Hematopoietic multipotent progenitor cell treated with erythropoietin and hydrocortisone succinate and interleukin-3 and kit ligand, for 17 days (in vitro differentiated cells): ENCODE measurements at regions not wholly inside any gene's neighbourhood (a gene's known extent, or its start where the extent isn't known, plus 50 kb on each side); places are given as distances from the start of the nearest gene placed in this dataset.
"Not testable (repeated sequence)": the region's sequence is repeated elsewhere in the genome, so short reads cannot be mapped to it uniquely, and the experiment has no call there.

Experiments
- DNase-seq: peaks from one replicate; pipeline ENCODE4 v3.0.0-alpha.2; 2015; ENCODE audit warnings: low spot score

DNA sequence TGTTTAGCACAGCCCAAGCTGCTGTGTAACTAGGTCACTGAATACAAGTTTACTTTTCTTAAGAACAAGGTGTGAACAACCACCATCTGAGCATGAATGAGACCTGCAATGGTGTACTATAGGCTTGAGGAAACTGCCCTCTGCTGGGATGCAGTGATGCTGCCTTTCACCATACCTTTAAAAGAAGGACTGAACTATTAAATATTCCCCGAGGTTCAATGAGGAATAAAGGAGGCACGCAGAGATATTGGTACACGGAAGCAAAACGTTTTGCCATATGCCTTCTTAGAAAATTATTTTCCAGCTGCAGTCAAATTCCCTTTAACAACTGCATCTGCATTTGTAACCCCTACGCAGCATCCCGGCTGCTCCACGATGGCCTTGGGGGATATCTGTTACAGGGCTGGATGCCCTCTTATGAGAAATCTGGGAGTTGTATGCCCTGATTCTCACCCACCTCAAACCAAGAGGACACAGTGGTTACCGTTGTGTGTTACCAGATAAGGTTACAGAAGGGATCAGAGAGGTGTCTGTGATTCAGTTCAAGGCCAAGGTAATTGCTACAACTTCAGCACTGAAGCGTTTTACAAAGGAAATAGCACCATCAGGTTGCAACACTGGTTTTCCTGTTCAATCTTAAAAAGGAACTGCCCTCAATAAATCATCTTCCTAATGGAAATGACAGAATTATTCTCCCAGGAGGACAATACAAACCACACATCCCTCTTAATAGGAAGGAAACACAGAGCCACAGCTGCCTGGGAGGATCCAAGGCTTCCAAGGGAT, 470.5 kb downstream of the LTN1 start:
- DNase-seq, result no peak

DNA sequence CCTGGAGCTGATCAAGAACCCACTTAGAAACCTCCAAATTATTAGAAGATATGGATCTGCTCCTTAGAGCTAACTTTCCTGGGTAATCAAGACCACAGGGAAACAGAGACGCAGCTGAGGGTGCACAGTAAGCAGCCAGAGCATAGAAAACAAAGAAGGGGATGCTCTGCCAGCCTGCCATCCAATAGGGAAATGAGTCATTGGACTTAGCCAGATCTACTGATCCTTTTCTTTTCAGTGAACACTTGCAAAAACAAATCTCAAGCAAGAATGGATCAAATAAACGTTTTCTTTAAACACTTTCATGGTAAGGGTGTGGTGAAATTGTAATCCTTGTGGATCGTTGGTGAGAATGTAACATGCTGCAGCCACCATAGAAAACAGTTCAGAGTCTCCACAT, 474.0 kb downstream of the LTN1 start:
- DNase-seq, result no peak

DNA sequence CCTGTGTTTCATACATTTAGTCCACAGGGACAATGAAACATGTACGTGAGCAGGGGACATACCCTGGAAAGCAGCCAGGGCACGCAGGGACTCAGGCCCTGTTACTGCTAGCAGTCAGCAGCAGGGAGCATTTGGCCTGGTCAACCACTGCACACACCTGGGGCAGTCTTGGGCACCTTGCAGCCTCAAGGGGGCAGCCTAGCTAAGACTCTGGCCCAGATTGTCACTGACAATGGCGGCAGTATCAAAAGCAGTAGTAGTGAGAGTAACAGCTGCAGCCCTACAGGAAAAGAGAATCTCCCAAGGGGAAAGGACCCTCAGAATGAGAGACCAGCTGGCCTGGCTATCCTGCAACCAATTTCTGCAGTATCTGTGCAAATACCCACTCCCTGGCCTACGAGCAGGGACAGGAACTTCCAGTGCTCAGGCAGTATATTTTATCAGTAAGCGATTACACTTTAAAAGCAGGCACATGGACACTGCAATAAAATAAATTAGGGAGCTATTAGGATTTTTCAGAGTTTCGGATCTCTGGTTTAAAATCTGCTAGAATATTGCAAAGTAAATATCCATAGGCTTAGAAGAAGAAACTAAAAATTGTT, 475.6 kb downstream of the LTN1 start:
- peak; percentile 21 for DNase-seq

DNA sequence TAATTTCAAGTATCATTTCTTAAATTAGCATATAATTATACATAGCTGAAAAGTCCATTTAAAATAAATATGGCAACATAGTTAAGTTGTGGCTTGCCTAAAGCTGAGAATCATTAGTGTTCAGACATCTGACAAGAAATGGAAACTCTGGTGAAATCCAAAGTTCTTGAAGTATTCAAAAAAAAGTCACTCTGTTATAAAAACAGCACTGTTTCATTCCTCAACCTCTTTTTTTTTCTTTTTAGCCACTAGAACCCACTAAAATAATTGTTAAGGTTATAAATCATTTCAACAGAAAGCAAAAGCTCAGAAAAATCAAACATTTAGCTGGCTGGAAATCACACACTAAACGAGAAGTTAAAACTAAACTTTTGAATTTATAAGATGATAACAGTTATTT, 476.7 kb downstream of the LTN1 start:
- DNase-seq, result no peak

DNA sequence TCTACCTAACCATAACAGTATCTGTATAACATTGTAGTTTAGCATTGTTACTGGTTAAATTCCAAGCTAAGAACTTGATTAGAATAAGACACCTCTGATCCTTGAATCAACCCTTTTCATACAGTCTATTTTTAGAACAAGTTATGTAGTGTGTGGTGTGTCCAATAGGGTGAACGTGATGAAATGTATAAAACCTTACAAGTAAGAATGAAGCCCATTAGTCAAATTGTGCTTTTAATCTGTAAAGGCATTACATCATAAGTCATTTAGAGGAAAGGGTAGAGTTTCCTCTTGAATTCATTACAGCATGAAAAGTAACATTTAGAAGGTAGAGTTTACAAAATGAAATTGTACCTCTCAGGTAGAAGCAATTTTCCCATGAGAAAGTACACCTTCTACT, 479.2 kb downstream of the LTN1 start:
- no peak for DNase-seq

DNA sequence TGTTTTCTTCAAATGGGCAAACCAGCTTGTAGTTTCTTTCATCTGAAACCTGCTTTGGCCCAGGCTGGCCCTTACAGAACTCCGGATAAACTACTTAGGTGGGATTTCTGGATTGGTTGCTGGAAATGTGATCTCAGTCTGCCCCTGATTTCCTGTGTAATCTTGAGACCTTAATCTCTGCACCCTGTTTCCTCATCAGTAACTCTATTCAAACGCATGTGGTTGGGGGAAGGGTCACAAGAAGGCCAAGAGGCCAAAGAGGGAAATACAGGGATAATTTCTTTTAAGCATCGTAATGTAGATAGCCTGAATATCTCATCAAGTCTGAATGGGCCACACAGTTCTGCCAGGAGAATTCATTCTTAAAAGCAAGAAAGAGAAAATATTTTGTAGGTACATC, 483.6 kb downstream of the LTN1 start:
- no peak for DNase-seq

DNA sequence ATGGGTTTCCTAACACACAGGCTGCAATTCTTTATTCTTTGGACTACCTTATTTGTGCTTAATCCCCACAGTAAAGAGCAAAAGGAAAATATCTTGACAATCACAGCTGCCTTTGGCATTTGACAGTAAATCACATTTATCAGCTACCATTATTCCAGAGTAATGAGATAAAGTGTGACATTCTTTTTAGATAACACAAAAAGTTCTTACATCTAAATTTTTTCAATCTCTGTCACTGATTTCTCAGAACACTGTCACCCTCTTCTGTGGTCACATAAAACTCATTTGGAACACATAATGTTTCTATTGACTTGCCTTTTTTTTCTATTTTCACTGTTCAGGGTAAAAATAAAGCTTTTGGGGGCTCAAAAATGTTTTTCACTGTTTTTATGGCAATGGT, 484.6 kb downstream of the LTN1 start:
- DNase-seq, result no peak

DNA sequence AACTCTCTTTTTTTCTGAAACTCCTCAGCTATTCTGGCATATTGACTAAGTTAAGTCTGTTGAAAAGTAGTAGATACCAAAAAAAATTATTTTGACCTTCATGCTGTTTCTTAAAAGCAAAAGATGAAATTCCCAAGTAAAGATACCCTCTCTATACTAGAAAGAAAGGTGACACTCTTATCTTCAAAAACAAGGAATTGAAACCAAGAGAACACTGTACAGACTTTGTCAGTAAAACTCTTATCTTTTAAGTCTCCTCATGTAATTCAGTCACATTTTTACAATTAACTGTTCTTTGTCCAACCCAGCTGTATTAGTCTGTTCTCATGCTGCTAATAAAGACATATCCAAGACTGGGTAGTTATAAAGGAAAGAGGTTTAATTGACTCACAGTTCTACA, 496.2 kb downstream of the LTN1 start:
- DNase-seq, result no peak

DNA sequence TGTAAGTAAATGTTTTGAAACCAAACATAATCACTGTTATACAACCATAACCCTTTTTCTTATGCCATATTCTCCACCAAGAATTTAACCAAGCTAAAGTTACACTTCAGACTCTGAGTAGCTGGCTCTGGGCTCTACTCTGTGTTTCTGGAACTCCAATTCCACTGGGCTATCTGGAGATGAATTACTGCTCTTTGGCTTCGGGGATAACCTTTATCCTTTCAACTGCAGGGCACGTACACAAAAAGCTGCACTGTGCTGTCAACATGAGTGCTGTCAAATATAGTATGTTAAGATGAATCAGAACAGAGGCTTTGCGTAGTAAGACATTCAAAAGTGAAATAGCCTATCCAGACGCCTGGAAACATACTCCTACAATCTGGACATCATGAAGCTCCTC, 500.6 kb downstream of the LTN1 start:
- DNase-seq, result no peak

DNA sequence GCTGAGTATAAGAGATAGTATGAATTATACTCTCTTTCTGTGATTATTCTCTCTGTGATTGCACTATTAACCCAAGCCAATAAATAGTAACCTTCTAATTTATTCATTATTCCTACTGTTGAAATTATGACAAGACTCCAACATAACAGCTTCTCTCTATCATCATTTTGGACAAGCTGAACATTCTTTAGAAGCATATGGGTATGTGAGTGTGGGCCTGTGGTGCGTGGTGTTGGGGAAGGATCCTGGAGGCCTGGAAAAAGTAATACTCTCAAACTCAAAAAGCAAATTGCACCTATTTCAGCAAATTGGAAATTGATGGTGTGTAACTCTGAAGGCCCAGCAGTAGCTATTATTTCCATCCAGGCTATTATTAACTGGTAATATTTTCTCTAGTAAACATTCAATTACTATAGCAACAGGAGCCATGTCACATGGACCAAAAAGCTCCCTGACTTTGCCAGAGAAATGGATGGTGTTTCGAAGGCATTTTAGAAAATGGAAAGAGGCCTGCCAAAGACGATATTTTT, 502.8 kb downstream of the LTN1 start:
- no peak for DNase-seq

DNA sequence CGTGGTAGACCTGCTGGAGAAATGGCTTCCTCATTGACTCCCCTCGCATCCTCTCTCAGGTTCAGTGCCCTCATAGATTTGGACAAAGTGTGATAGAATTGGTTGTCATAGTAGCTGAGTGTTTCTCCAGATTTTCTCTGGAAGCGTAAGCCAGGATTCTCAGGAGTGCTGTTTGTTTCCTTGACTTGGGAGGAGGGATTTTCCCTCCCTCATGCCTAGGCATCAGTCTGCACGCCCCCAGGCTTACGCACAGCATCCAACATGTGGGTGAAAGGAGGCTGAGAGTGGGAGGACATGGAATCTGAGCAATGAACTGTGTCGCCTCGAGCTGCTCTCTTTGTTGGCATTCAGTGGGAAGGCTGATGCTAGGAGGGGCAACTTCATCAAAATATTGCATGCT, 503.5 kb downstream of the LTN1 start:
- no peak for DNase-seq

DNA sequence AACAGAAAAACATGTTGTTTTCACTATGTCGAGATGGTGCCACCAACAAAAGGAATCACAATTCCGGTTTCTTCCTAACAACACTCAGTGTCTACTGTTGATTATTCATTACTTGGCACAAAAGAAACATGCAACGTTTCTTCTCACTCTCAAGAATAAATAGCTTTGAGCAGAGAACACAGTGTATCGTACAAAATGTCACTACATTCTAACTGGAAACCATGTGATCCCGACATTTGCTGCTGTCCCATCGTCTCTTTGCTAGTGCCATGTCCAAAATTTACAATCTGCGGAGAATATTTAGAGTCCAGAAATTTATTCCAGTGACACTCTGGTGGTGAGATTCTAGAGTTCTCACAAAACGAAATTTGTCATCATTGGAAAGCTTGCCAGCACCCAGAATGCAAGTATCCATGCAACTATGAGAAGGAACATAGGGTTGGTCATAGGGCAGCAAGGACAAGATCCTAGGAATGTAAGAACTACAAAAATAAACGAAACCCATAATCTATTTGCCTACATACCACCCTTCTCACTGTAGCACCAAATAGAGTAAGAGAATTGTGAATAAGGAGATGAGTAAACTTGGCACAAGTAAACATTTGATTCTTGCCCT, 505.1 kb downstream of the LTN1 start:
- no peak for DNase-seq

DNA sequence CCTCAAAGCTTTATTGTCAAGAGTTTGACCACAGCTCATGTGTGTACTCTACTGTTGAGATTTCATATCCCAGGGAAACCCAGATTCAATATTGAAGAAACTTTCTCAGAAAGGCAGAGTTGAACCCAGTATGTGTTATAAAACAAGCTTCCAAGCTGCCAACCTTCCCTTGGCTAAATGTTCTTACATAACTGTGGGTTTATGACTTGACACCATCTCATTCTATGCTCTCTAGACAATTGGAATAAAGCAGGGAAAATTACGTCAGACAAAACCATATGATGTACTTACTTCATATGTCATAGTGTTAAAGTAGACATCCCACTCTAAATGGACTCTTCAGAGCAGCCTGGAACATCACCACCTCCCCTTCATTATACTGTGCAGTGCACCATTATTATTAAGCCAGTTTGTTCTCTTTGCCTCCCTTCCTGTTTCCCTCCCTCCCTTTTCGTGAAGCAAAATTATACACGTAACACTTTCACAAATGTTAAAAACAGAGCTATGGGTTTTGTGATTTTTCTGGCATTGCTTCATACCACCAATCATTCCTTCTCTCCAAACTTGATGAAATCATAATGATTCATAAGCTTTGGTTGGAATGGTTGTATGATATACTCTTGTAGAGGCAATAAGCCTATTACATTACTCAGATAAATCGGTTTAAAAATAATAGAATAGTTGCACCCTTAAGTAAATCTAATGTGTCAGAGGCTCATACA, 507.2 kb downstream of the LTN1 start:
- DNase-seq, result no peak

DNA sequence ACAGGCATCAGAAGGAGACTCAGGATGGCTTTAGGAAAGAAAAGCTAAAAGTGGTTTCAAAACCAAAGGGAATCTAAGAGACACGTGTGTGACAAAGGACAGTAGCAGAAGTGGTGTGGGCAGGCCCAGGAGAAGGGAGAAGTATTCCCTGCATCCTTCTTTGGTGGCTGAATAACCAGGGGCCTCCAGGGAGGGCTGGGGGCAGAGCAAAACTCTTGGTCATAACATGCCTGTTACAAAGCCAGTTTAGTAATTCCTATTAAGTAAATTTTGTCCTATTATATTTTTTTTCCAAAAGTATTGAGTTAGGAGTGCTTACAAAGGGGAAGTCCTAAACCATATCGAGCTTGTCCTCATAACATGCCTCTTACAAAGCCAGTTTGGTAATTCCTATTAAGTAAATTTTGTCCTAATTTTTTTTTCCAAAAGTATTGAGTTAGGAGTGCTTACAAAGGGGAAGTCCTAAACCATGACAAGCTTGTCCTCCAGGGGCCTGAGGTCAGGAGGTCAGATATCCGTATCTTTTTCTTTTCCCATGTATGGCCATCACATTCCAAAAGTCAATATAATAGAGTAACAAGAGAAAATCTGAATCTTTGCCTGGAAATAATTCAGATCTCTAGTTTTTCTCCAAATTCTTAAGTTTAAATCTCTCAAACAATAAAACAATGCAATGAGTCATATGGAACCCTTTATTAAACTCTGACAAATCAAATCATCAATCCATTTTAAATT, 509.2 kb downstream of the LTN1 start:
- DNase-seq, result no peak

DNA sequence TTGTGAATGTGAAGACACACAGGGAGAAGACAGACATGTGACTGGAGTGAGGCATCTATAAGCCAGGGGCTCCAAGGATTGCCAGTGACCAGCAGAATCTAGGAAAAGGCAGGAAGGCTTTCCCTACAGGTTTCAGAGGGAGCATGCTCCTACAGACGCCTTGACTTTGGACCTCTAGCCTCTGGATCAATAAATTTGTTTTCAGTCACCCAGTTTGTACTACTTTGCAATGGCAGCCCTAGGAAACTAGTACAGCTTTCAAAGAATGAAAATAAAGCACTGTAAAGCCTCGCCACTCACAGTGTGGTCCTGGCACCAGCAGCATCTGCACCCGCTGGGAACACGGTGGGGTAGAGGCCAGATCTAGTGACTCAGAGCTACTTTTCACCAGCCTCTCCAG, 510.0 kb downstream of the LTN1 start:
- no peak for DNase-seq

DNA sequence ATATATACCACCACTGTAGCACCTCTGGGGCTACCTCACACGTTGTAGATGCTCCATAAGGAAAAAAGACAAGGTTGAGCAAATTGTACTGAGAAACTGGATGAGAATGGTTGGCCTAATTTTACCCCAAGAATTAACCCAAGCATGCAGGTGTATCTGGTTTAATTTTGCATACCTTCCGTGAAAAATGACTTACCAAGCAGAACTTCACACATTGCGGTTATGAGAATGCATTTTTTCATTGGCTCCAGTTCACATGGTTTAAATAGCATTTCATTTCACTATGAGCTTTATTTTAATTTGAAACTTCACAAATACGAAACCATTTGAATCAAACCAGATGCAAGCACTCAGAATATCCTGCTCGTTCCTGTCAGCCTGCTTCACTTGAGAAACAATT, 512.2 kb downstream of the LTN1 start:
- DNase-seq, result no peak

DNA sequence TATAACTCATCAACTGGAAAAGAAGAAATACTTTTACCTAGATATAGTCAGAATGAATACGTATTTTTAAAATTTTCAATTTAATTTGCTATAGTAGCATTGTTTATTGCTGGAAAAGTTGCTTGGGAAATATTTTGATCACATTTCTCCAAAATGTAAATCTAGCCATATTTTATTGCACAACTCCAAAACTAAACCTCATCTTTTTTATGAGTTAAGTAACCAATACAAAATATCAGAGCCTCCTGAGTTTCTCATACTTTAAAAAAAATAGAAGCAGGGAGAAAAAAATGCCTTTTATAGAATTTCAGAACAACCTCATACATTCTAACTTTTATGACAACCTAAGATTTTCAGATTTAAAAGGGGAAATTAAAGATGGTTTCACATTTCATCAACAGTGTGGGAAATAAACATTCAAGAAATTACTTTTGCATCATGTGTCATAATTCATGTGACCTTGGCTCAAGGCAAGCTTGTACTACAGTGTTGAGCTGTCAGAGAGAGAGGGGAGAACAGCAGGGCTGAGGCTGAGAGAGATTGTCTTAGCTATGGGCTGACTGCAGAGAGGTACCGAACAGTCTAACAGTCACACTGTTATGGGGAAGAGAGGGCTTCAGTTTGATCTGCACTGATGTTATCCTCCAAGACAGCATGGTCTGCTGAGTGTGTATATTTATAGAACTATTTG, 519.0 kb downstream of the LTN1 start:
- no peak for DNase-seq

DNA sequence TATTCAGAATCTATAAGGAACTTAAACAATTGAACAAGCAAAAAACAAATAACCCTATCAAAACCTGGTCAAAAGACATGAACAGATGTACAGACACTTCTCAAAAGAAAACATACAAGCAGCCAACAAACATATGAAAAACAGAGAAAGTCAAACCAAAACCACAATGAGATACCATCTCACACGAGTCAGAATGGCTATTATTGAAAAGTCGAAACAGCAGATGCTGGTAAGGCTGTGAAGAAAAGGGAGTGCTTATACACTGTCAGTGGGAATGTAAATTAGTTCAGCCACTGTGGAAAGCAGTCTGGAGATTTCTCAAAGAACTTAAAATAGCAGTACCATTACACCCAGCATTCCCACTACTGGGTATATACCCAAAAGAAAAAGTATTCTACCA, 520.1 kb downstream of the LTN1 start:
- not testable (repeated sequence) for DNase-seq

DNA sequence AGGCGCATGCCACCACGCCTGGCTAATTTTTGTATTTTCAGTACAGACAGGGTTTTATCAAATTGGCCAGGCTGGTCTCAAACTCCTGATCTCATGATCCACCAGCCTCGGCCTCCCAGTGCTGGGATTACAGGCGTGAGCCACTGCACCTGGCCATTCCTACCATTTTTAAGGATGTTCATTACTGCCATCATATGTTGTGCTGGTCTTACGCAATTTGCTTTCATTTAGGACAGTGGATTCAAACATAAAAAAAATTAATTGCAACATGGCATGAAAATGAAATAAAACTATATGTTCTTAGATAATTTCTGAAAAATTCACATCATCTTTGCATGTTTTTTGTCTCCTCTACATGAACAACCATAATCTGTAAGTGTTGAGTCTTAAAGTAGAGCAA, 527.7 kb downstream of the LTN1 start:
- DNase-seq, result no peak

DNA sequence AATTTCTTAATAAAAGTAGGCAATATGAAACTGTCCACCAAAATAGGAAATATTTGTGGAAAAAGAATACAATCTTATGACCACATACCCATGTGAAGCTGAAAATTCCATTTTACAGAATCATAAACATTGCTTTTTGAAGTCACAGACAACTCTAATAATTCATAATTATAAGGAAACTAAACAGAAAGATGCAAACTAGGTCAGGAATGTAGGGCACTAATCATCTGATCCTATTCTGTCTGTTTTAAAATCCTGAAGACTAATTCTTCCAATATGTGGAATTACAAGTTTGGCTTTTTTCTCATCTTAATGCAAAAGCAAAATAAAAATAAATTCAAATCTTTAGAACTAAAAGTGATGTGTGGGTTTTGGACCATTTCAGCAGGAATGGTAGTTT, 528.6 kb downstream of the LTN1 start:
- no peak for DNase-seq

DNA sequence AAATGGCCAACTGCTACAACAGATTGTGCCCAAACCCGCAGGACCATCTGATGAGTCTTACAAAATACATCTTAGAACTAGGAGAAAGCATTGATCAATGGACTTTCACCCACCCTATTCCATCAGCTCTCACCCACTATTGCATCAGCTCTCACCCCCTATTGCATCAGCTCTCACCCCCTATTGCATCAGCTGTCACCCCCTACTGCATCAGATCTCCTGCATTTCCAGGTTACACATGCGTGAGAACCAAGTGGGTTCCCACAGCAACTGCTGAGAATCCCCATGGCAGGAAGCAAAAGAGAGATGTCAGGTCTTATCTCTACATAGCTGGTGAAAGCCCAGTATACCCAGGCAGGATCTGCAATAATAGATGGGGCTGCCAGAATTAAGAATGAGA, 533.5 kb downstream of the LTN1 start:
- no peak for DNase-seq
